PC-3 (cell line): ENCODE measurements at regions not wholly inside any gene's neighbourhood (a gene's known extent, or its start where the extent isn't known, plus 50 kb on each side); places are given as distances from the start of the nearest gene placed in this dataset.

ENCODE experiments used
- ATAC-seq: fragments of 200-7000 bp; cut with Tn5 transposase; 2 replicates; pipeline ENCODE4 v1.9.1; 2020; ENCODE audit warnings: mild to moderate bottlenecking, moderate library complexity
- BruUV-seq: library from RNA; stranded (reverse); fragments of 400-500 nt; replicated peaks from 2 replicates; lab custom pipeline; 2021; lab: Mats Ljungman, UMichigan
- CTCF ChIA-PET: fragments of 300-600 bp; sonication (Branson Sonifier 250); formaldehyde crosslinking; loops from one replicate; lab custom pipeline; 2022; ENCODE audit warnings: antibody characterized with exemption; lab: Charles Lee
- POLR2A ChIA-PET: fragments of 300-600 bp; sonication (Branson Sonifier 250); formaldehyde crosslinking; loops from one replicate; lab custom pipeline; 2022; ENCODE audit warnings: antibody characterized with exemption; ENCODE audit not compliant: unreplicated experiment; lab: Charles Lee
- DNase-seq: peaks from one replicate; pipeline ENCODE4 v3.0.0-alpha.2; 2015
- H2AFZ ChIP-seq: fragments of 300-600 bp; sonication (generic); 2 replicates; pipeline ENCODE4 v1.6.0; 2016; ENCODE audit warnings: antibody characterized with exemption, low read length
- H3F3A ChIP-seq: fragments of 300-600 bp; sonication (generic); one replicate; pipeline ENCODE4 v1.6.0; 2017; ENCODE audit warnings: antibody characterized with exemption, low read length, control low read depth, mild to moderate bottlenecking; ENCODE audit not compliant: unreplicated experiment
- H3K27ac ChIP-seq: fragments of 300-600 bp; sonication (generic); 2 replicates; pipeline ENCODE4 v1.5.1; 2016; ENCODE audit warnings: mild to moderate bottlenecking, low read length
- H3K27me3 ChIP-seq: fragments of 300-600 bp; sonication (generic); 2 replicates; pipeline ENCODE4 v1.6.1; 2016; ENCODE audit warnings: low read length, mixed read lengths
- H3K36me3 ChIP-seq: fragments of 300-600 bp; sonication (generic); 2 replicates; pipeline ENCODE4 v1.6.1; 2016; ENCODE audit warnings: low read depth, mixed run types, low read length, mixed read lengths
- H3K4me1 ChIP-seq: fragments of 300-600 bp; sonication (generic); 2 replicates; pipeline ENCODE4 v1.5.1; 2016; ENCODE audit warnings: low read length; ENCODE audit not compliant: insufficient read depth
- H3K4me2 ChIP-seq: fragments of 300-600 bp; sonication (generic); 2 replicates; pipeline ENCODE4 v1.6.0; 2016; ENCODE audit warnings: low read length
- H3K4me3 ChIP-seq: fragments of 300-600 bp; sonication (generic); 2 replicates; pipeline ENCODE4 v1.5.1; 2016; ENCODE audit warnings: mild to moderate bottlenecking, low read length, mixed read lengths
- H3K79me2 ChIP-seq: fragments of 300-600 bp; sonication (generic); 2 replicates; pipeline ENCODE4 v1.6.1; 2017; ENCODE audit warnings: low read length, mixed read lengths
- H3K9ac ChIP-seq: fragments of 300-600 bp; sonication (generic); 2 replicates; pipeline ENCODE4 v1.6.0; 2016; ENCODE audit warnings: mild to moderate bottlenecking, low read length
- H3K9me2 ChIP-seq: fragments of 300-600 bp; sonication (generic); replicated peaks from 2 replicates; pipeline ENCODE4 v1.6.1; 2016; ENCODE audit warnings: mixed run types, low read length, mixed read lengths
- H3K9me3 ChIP-seq: fragments of 300-600 bp; sonication (generic); 2 replicates; pipeline ENCODE4 v1.6.1; 2016; ENCODE audit warnings: low read length, mixed read lengths
- H4K20me1 ChIP-seq: fragments of 300-600 bp; sonication (generic); 2 replicates; pipeline ENCODE4 v1.6.1; 2016; ENCODE audit warnings: low read length, mixed read lengths
- CTCF ChIP-seq: fragments of 300-600 bp; sonication (generic); conservative IDR thresholded peaks from 2 replicates; pipeline ENCODE4 v1.5.1; 2017; ENCODE audit warnings: antibody characterized with exemption, low read depth, mild to moderate bottlenecking, low read length
- EZH2 ChIP-seq: fragments of 300-600 bp; sonication (generic); IDR thresholded peaks from one replicate; pipeline ENCODE4 v1.6.1; 2017; ENCODE audit warnings: antibody characterized with exemption, mild to moderate bottlenecking, low read length; ENCODE audit not compliant: unreplicated experiment
- EZH2phosphoT487 ChIP-seq: fragments of 300-600 bp; sonication (generic); IDR thresholded peaks from 2 replicates; pipeline ENCODE4 v1.6.1; 2018; ENCODE audit warnings: mild to moderate bottlenecking, antibody characterized with exemption, low read length, borderline replicate concordance
- intact Hi-C: fragments of 100-400 bp; cut with micrococcal nuclease; formaldehyde crosslinking; loops from 2 replicates; pipeline ENCODE4 v1.9.0; 2023

DNA sequence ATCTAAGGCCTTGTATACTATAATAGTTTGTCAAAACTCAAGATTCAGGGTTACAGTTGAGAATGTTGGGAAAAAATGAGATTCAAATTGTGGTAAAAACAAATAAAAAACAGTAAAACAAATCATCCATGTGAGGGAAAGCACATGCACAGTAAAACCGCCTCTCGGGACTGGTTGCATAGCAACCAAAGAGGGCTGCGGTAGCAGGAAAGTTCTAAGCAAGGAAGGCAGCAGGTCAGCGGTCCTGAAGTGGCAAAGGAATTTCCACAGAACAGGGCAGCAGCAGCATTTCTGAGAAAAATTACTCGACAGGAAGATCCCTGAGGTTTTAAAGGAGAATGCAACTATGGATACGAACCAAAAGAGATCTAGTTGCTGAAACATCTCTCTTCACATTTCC is 93.7 kb downstream of the DYNAP start:
- ChIA-PET CTCF (no interaction called here), POLR2A (no interaction called here)
- no peaks in the 10 kb centered on the region for H3K9me2 ChIP-seq
- no peak overlapping the region for H3K9ac ChIP-seq
- no peaks in the 10 kb centered on the region for H3F3A ChIP-seq
- ATAC-seq (no peak), DNase-seq (no peak)
- intact Hi-C loops: loop anchor here (5.0 kb wide), 1 partner anchor 53 kb away; no protein-coding TSS in a partner anchor
- H3K79me2 ChIP-seq: no peaks in the 10 kb centered on the region
- H3K27ac ChIP-seq: no peak overlapping the region
- BruUV-seq: no TSS peak
- no peaks in the 10 kb centered on the region for H4K20me1 ChIP-seq
- no peaks in the 10 kb centered on the region; the same call in 1 of the 2 replicates for H3K4me1 ChIP-seq
- no peaks in the 10 kb centered on the region for H3K36me3 ChIP-seq
- TF ChIP-seq EZH2phosphoT487: no peak
- TF ChIP-seq CTCF: no peak
- no peak for TF ChIP-seq EZH2
- no peak overlapping the region for H3K4me3 ChIP-seq
- H3K27me3 ChIP-seq: no peaks in the 10 kb centered on the region
- no peak overlapping the region for H2AFZ ChIP-seq
- no peak overlapping the region for H3K4me2 ChIP-seq
- H3K9me3 ChIP-seq: no peaks in the 10 kb centered on the region

DNA sequence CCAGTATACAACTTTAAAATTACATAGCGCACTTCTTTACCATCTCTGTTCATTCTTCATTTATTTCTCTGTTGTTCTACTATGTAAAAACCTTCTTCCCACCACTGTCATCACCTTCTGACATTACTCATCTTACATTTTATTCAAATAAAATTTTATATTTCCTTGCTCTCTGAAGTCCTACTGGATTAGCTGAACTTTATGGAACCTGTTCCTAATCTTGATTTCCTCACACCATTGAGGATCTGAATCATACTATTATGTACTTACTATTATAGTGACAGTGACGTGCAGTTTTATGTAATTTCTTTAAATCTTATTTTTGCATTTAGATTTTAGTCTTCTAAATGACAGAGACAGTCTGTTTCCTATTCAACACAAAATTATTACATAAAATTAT is 98.3 kb downstream of the DYNAP start:
- H3K4me1 ChIP-seq: no peaks in the 10 kb centered on the region; the same call in 1 of the 2 replicates
- no peaks in the 10 kb centered on the region for H3F3A ChIP-seq
- H3K9me3 ChIP-seq: no peaks in the 10 kb centered on the region
- TF ChIP-seq EZH2phosphoT487: no peak
- no peak for TF ChIP-seq CTCF
- TF ChIP-seq EZH2: no peak
- no peaks in the 10 kb centered on the region for H3K36me3 ChIP-seq
- no peak overlapping the region for H3K4me2 ChIP-seq
- no TSS peak for BruUV-seq
- intact Hi-C loops: no loop called here
- DNase-seq: peak; percentile 36
- no peak overlapping the region for H3K4me3 ChIP-seq
- H3K79me2 ChIP-seq: no peaks in the 10 kb centered on the region
- ChIA-PET POLR2A (no interaction called here), CTCF (no interaction called here)
- H3K27ac ChIP-seq: no peak overlapping the region
- no peaks in the 10 kb centered on the region for H4K20me1 ChIP-seq
- no peak overlapping the region for H3K9ac ChIP-seq
- no peaks in the 10 kb centered on the region for H3K27me3 ChIP-seq
- H2AFZ ChIP-seq: no peak overlapping the region
- H3K9me2 ChIP-seq: no peaks in the 10 kb centered on the region
- ATAC-seq: peak; percentile 67

DNA sequence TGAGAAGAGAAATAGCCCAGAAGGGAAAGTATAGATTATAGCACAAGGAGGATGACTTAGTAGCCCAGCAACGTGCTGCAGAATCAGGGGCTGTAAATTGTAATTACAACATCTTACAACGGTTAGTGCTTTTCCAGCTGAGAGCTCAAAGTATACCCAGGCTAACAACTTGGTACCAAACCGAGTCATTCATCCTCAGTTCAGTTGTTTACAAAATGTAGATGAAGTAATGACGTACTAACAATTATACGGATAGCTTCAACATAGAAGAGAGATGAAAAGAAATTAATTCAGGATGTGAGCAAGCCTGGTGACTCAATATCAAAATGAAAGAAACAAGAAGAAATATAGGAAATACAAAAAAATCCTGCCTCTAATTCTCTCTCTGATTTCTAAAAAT is 99.2 kb downstream of the DYNAP start:
- no peaks in the 10 kb centered on the region for H3K9me3 ChIP-seq
- no peaks in the 10 kb centered on the region for H3F3A ChIP-seq
- 0 out of 2 replicates have a peak overlapping the region, but pooled peaks have one; percentile 16 for H3K4me2 ChIP-seq
- ChIA-PET POLR2A (no interaction called here), CTCF (no interaction called here)
- H4K20me1 ChIP-seq: no peaks in the 10 kb centered on the region
- 0 out of 2 replicates have a peak overlapping the region, but pooled peaks have one; percentile 9 for H2AFZ ChIP-seq
- no peak overlapping the region for H3K9ac ChIP-seq
- no peaks in the 10 kb centered on the region for H3K79me2 ChIP-seq
- peak; percentile 27; the same call in 1 of the 2 replicates for ATAC-seq
- intact Hi-C loops: no loop called here
- TF ChIP-seq CTCF: no peak
- H3K4me3 ChIP-seq: no peak overlapping the region
- BruUV-seq: no TSS peak
- H3K9me2 ChIP-seq: no peaks in the 10 kb centered on the region
- H3K27ac ChIP-seq: no peak overlapping the region
- no peak for DNase-seq
- no peaks in the 10 kb centered on the region; the same call in 1 of the 2 replicates for H3K4me1 ChIP-seq
- no peaks in the 10 kb centered on the region for H3K36me3 ChIP-seq
- H3K27me3 ChIP-seq: no peaks in the 10 kb centered on the region
